IMR-90 (cell line): ENCODE measurements at regions not wholly inside any gene's neighbourhood (a gene's known extent, or its start where the extent isn't known, plus 50 kb on each side); places are given as distances from the start of the nearest gene placed in this dataset.

Source experiments
- ATAC-seq: fragments of 200-7000 bp; cut with Tn5 transposase; 2 replicates; pipeline ENCODE4 v1.9.1; 2020; ENCODE audit warnings: low read depth, mild to moderate bottlenecking, moderate library complexity
- BruUV-seq: library from RNA; stranded (reverse); fragments of 400-500 nt; replicated peaks from 2 replicates; lab custom pipeline; 2021; lab: Mats Ljungman, UMichigan
- CTCF ChIA-PET: fragments of 300-600 bp; formaldehyde crosslinking; extraction: SDS; loops from one replicate; lab custom pipeline; 2021; ENCODE audit warnings: antibody characterized with exemption; lab: Yijun Ruan, JAX
- POLR2A ChIA-PET: fragments of 300-600 bp; sonication (Branson Sonifier 250); formaldehyde crosslinking; loops from one replicate; lab custom pipeline; 2022; ENCODE audit warnings: antibody characterized with exemption; ENCODE audit not compliant: unreplicated experiment; lab: Charles Lee
- DNase-seq: peaks from one replicate; pipeline ENCODE4 v3.0.0; 2013
- H2AFZ ChIP-seq: replicated peaks from 2 replicates; pipeline ENCODE3; 2013; ENCODE audit warnings: low read length, mild to moderate bottlenecking; ENCODE audit not compliant: poor library complexity
- H2AK5ac ChIP-seq: 2 replicates; pipeline ENCODE4 v1.6.1; 2013; ENCODE audit warnings: low read depth, low read length, inconsistent platforms
- H2AK9ac ChIP-seq: replicated peaks from 2 replicates; pipeline ENCODE3; 2013; ENCODE audit warnings: mild to moderate bottlenecking, low read depth, low read length, moderate library complexity; ENCODE audit not compliant: poor library complexity
- H2BK120ac ChIP-seq: 2 replicates; pipeline ENCODE4 v1.6.1; 2013; ENCODE audit warnings: low read depth, low read length, inconsistent platforms
- H2BK15ac ChIP-seq: 3 replicates; pipeline ENCODE4 v1.6.1; 2013; ENCODE audit warnings: low read depth, low read length, inconsistent platforms
- H2BK20ac ChIP-seq: 2 replicates; pipeline ENCODE4 v1.6.1; 2013; ENCODE audit warnings: low read depth, mild to moderate bottlenecking, inconsistent platforms, low read length, moderate library complexity
- H2BK5ac ChIP-seq: 2 replicates; pipeline ENCODE4 v1.6.1; 2013; ENCODE audit warnings: mild to moderate bottlenecking, low read depth, low read length, inconsistent platforms; ENCODE audit not compliant: poor library complexity, severe bottlenecking
- H3K14ac ChIP-seq: replicated peaks from 2 replicates; pipeline ENCODE4 v1.6.1; 2013; ENCODE audit warnings: low read depth, low read length, inconsistent platforms
- H3K18ac ChIP-seq: 2 replicates; pipeline ENCODE4 v1.6.1; 2013; ENCODE audit warnings: low read depth, low read length, control low read depth
- H3K23ac ChIP-seq: 2 replicates; pipeline ENCODE4 v1.6.1; 2013; ENCODE audit warnings: low read depth, low read length, inconsistent platforms
- H3K27ac ChIP-seq: 2 replicates; pipeline ENCODE4 v1.5.1; 2013; ENCODE audit warnings: mild to moderate bottlenecking, control low read depth, low read length; ENCODE audit not compliant: insufficient read depth
- H3K27me3 ChIP-seq: 2 replicates; pipeline ENCODE4 v1.6.1; 2013; ENCODE audit warnings: low read length; ENCODE audit not compliant: control insufficient read depth, insufficient read depth
- H3K36me3 ChIP-seq: 2 replicates; pipeline ENCODE4 v1.6.1; 2013; ENCODE audit warnings: low read length, mixed read lengths; ENCODE audit not compliant: control insufficient read depth, insufficient read depth
- H3K4ac ChIP-seq: 2 replicates; pipeline ENCODE4 v1.6.1; 2013; ENCODE audit warnings: low read depth, low read length, inconsistent platforms
- H3K4me1 ChIP-seq: 2 replicates; pipeline ENCODE4 v1.6.1; 2013; ENCODE audit warnings: low read length, mixed read lengths; ENCODE audit not compliant: control insufficient read depth, insufficient read depth
- H3K4me2 ChIP-seq: 2 replicates; pipeline ENCODE4 v1.6.1; 2013; ENCODE audit warnings: low read depth, mild to moderate bottlenecking, control low read depth, low read length, moderate library complexity
- H3K4me3 ChIP-seq: 2 replicates; pipeline ENCODE4 v1.5.1; 2013; ENCODE audit warnings: low read depth, mild to moderate bottlenecking, control low read depth, low read length, moderate library complexity; ENCODE audit not compliant: insufficient read depth
- H3K56ac ChIP-seq: 2 replicates; pipeline ENCODE4 v1.6.1; 2013; ENCODE audit warnings: low read length, inconsistent platforms; ENCODE audit not compliant: insufficient read depth; ENCODE audit errors: extremely low read depth
- H3K79me1 ChIP-seq, 2 experiments: 2 replicates each; pipeline ENCODE4 v1.6.1; 2013; ENCODE audit warnings: low read length in 2 of 2, inconsistent platforms in 1 of 2, low read depth in 1 of 2
- H3K9ac ChIP-seq: 2 replicates; pipeline ENCODE4 v1.6.1; 2013; ENCODE audit warnings: low read depth, low read length, control low read depth
- H3K9me1 ChIP-seq: 2 replicates; pipeline ENCODE4 v1.6.1; 2013; ENCODE audit warnings: low read length, inconsistent platforms; ENCODE audit not compliant: insufficient read depth
- H3K9me3 ChIP-seq: 2 replicates; pipeline ENCODE4 v1.6.1; 2013; ENCODE audit warnings: low read length; ENCODE audit not compliant: control insufficient read depth, insufficient read depth
- H4K20me1 ChIP-seq: 2 replicates; pipeline ENCODE4 v1.6.1; 2013; ENCODE audit warnings: low read length, inconsistent platforms; ENCODE audit not compliant: insufficient read depth
- H4K5ac ChIP-seq: 2 replicates; pipeline ENCODE4 v1.6.1; 2013; ENCODE audit warnings: mild to moderate bottlenecking, low read depth, low read length, control low read depth
- H4K8ac ChIP-seq, 2 experiments: 2 replicates each; pipeline ENCODE4 v1.6.1; 2013; ENCODE audit warnings: low read depth in 2 of 2, low read length in 2 of 2, control low read depth in 1 of 2, inconsistent platforms in 1 of 2
- H4K91ac ChIP-seq: 2 replicates; pipeline ENCODE4 v1.6.1; 2013; ENCODE audit warnings: low read depth, low read length, inconsistent platforms; ENCODE audit not compliant: insufficient read depth
- BHLHE40 ChIP-seq: fragments of 150-350 bp; IDR thresholded peaks from 2 replicates; pipeline ENCODE4 v1.6.1; 2016; ENCODE audit warnings: mild to moderate bottlenecking, low read depth, low read length
- CEBPB ChIP-seq: IDR thresholded peaks from 2 replicates; pipeline ENCODE4 v1.6.1; 2012; ENCODE audit warnings: low read depth, low read length, improper control_type of control experiment
- CHD1 ChIP-seq: IDR thresholded peaks from 2 replicates; pipeline ENCODE4 v1.6.1; 2012; ENCODE audit warnings: low read depth, low read length, improper control_type of control experiment
- CTCF ChIP-seq: conservative IDR thresholded peaks from 2 replicates; pipeline ENCODE4 v1.5.1; 2012; ENCODE audit warnings: mild to moderate bottlenecking, low read depth, low read length, improper control_type of control experiment
- MAFK ChIP-seq: IDR thresholded peaks from 2 replicates; pipeline ENCODE4 v1.6.1; 2012; ENCODE audit warnings: low read depth, low read length, improper control_type of control experiment
- MAZ ChIP-seq: IDR thresholded peaks from 2 replicates; pipeline ENCODE4 v1.6.1; 2012; ENCODE audit warnings: low read depth, mild to moderate bottlenecking, low read length, improper control_type of control experiment, moderate library complexity, borderline replicate concordance
- MXI1 ChIP-seq: IDR thresholded peaks from 2 replicates; pipeline ENCODE4 v1.6.1; 2012; ENCODE audit warnings: low read depth, mild to moderate bottlenecking, low read length, moderate library complexity, borderline replicate concordance
- NFE2L2 ChIP-seq: fragments of 150-350 bp; IDR thresholded peaks from 2 replicates; pipeline ENCODE4 v1.6.1; 2016; ENCODE audit warnings: low read depth, mild to moderate bottlenecking, low read length
- POLR2A ChIP-seq: IDR thresholded peaks from 2 replicates; pipeline ENCODE4 v1.6.1; 2012; ENCODE audit warnings: mild to moderate bottlenecking, low read depth, low read length
- RAD21 ChIP-seq: IDR thresholded peaks from 2 replicates; pipeline ENCODE4 v1.6.1; 2012; ENCODE audit warnings: low read length, improper control_type of control experiment
- RCOR1 ChIP-seq: IDR thresholded peaks from 2 replicates; pipeline ENCODE4 v1.6.1; 2012; ENCODE audit warnings: mild to moderate bottlenecking, low read length, improper control_type of control experiment; ENCODE audit not compliant: insufficient replicate concordance
- RFX5 ChIP-seq: IDR thresholded peaks from 2 replicates; pipeline ENCODE4 v1.8.0; 2012; ENCODE audit warnings: low read depth, mild to moderate bottlenecking, low read length, moderate library complexity
- SMC3 ChIP-seq: fragments of 150-350 bp; IDR thresholded peaks from 2 replicates; pipeline ENCODE4 v1.6.1; 2016; ENCODE audit warnings: low read depth, mild to moderate bottlenecking, antibody characterized with exemption, low read length, moderate library complexity
- WGBS, 2 experiments: methylation state at CpG; one replicate each; pipeline versions ENCODE4 v1.1.5 to v1.1.7; 2013; ENCODE audit warnings: missing lambda C conversion rate in 2 of 2; ENCODE audit not compliant: insufficient read length in 1 of 2; ENCODE audit errors: extremely low coverage in 2 of 2; 5-methylcytosine and 5-hydroxymethylcytosine counted together
- dilution Hi-C: fragments of 300-500 bp; cut with HindIII; formaldehyde crosslinking; loops from one replicate; pipeline ENCODE4 v1.14.3; 2018; ENCODE audit warnings: low sequenced_read_pairs; ENCODE audit not compliant: unreplicated experiment
- in situ Hi-C: fragments of 300-500 bp; cut with MboI; formaldehyde crosslinking; loops from 3 replicates; pipeline ENCODE4 v1.14.3; 2019; ENCODE audit warnings: low sequenced_read_pairs, inconsistent platforms, mixed read lengths
- intact Hi-C: fragments of 100-400 bp; cut with micrococcal nuclease; formaldehyde crosslinking; loops from 2 replicates; pipeline ENCODE4 v1.10.0; 2022
- TF ChIP-seq, protein P1 (sequence below): fragments of 150-350 bp; IDR thresholded peaks from 2 replicates; pipeline ENCODE4 v1.6.1; 2017; ENCODE audit warnings: mild to moderate bottlenecking, antibody characterized with exemption, low read length, low read depth

GRCh38 chr5:96101358-96102089 is 139.9 kb upstream of the ELL2 start:
- no peak overlapping the region for H3K9ac ChIP-seq
- no peaks in the 10 kb centered on the region for H3K9me1 ChIP-seq
- H3K9me3 ChIP-seq = no peaks in the 10 kb centered on the region
- no peak overlapping the region for H3K27ac ChIP-seq
- TF ChIP-seq RAD21 = no peak
- TF ChIP-seq MAFK = no peak
- TF ChIP-seq CTCF = no peak
- TF ChIP-seq SMC3 = no peak
- TF ChIP-seq BHLHE40 = no peak
- TF ChIP-seq, protein P1, sequence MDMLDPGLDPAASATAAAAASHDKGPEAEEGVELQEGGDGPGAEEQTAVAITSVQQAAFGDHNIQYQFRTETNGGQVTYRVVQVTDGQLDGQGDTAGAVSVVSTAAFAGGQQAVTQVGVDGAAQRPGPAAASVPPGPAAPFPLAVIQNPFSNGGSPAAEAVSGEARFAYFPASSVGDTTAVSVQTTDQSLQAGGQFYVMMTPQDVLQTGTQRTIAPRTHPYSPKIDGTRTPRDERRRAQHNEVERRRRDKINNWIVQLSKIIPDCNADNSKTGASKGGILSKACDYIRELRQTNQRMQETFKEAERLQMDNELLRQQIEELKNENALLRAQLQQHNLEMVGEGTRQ = no peak
- no peak for TF ChIP-seq POLR2A
- no peak for TF ChIP-seq MAZ
- no peak for TF ChIP-seq RFX5
- TF ChIP-seq CHD1 = no peak
- TF ChIP-seq NFE2L2 = no peak
- no peak for TF ChIP-seq CEBPB
- no peak for TF ChIP-seq MXI1
- no peak for TF ChIP-seq RCOR1
- no TSS peak for BruUV-seq
- H3K14ac ChIP-seq = no peak overlapping the region
- H2BK20ac ChIP-seq = no peak overlapping the region
- H3K4me2 ChIP-seq = no peak overlapping the region
- intact Hi-C loops = no loop called here
- CTCF ChIA-PET = no interaction called here
- DNase-seq (no peak), ATAC-seq (no peak)
- H4K20me1 ChIP-seq = no peaks in the 10 kb centered on the region
- in situ Hi-C loops = no loop called here
- POLR2A ChIA-PET = no interaction called here
- WGBS, 2 experiments = 50% methylated on average over 2 of the region's 7 CpGs; no CpG with 5 or more reads in 1 of the 2 experiments
- H2BK15ac ChIP-seq = no peak overlapping the region
- H3K4ac ChIP-seq = no peak overlapping the region
- H3K56ac ChIP-seq = no peak overlapping the region
- H3K4me1 ChIP-seq = peaks cover 1% of the 10 kb centered on the region; the same call in 1 of the 2 replicates
- H2AK5ac ChIP-seq = peak overlapping the region; percentile 51; the same call in 1 of the 2 replicates
- H3K4me3 ChIP-seq = no peak overlapping the region
- dilution Hi-C loops = no loop called here
- H3K36me3 ChIP-seq = no peaks in the 10 kb centered on the region
- H3K79me1 ChIP-seq = no peaks in the 10 kb centered on the region
- H4K8ac ChIP-seq = no peak overlapping the region
- no peak overlapping the region for H4K91ac ChIP-seq
- H2BK120ac ChIP-seq = no peak overlapping the region
- H2AK9ac ChIP-seq = no peak overlapping the region
- H3K23ac ChIP-seq = no peak overlapping the region
- no peak overlapping the region for H3K18ac ChIP-seq
- no peak overlapping the region for H2BK5ac ChIP-seq
- H2AFZ ChIP-seq = no peak overlapping the region
- H4K5ac ChIP-seq = no peak overlapping the region
- no peaks in the 10 kb centered on the region for H3K27me3 ChIP-seq
